Bone marrow (tissue), 2 donors: ENCODE measurements at regions not wholly inside any gene's neighbourhood (a gene's known extent, or its start where the extent isn't known, plus 50 kb on each side); places are given as distances from the start of the nearest gene placed in this dataset.

Experiments used
- DNase-seq, 2 donors: peaks; one replicate each; lab custom pipeline; 2025; lab: John Stamatoyannopoulos, UW

- DNase-seq, result no peak
Observed at GRCh38 chr5:4124221-4124970, 528.8 kb downstream of the IRX1 start.

- no peak for DNase-seq
Observed at GRCh38 chr5:4128994-4129393, 533.4 kb downstream of the IRX1 start.

- DNase-seq, result no peak
Observed at GRCh38 chr5:4129523-4129922, 533.9 kb downstream of the IRX1 start.

- DNase-seq, result no peak
Observed at GRCh38 chr5:4130819-4131218, 535.2 kb downstream of the IRX1 start.

GRCh38 chr5:4137781-4138180 lies 542.1 kb downstream of the IRX1 start:
- no peak for DNase-seq

- no peak for DNase-seq
Observed at GRCh38 chr5:4142842-4143241, 547.2 kb downstream of the IRX1 start.

- DNase-seq, result no peak
Observed at GRCh38 chr5:4144411-4145007, 548.9 kb downstream of the IRX1 start.

- no peak for DNase-seq
Observed at GRCh38 chr5:4145511-4145910, 549.9 kb downstream of the IRX1 start.

GRCh38 chr5:4148009-4148408 lies 552.4 kb downstream of the IRX1 start:
- DNase-seq, result no peak

GRCh38 chr5:4150067-4150466 lies 554.4 kb downstream of the IRX1 start:
- no peak for DNase-seq

GRCh38 chr5:4156153-4156552 lies 560.5 kb downstream of the IRX1 start:
- no peak for DNase-seq

- DNase-seq, result no peak
Observed at GRCh38 chr5:4156889-4157288, 561.3 kb downstream of the IRX1 start.

GRCh38 chr5:4158750-4159447 lies 563.3 kb downstream of the IRX1 start:
- no peak for DNase-seq

- no peak for DNase-seq
Observed at GRCh38 chr5:4159681-4160080, 564.0 kb downstream of the IRX1 start.

GRCh38 chr5:4164167-4164566 lies 568.5 kb downstream of the IRX1 start:
- no peak for DNase-seq

GRCh38 chr5:4180703-4181102 lies 585.1 kb downstream of the IRX1 start:
- DNase-seq, result no peak

- no peak for DNase-seq
Observed at GRCh38 chr5:4182144-4182543, 586.5 kb downstream of the IRX1 start.

- DNase-seq, result no peak
Observed at GRCh38 chr5:4185127-4185526, 589.5 kb downstream of the IRX1 start.

- no peak for DNase-seq
Observed at GRCh38 chr5:4188704-4189103, 593.1 kb downstream of the IRX1 start.

- no peak for DNase-seq
Observed at GRCh38 chr5:4189317-4189716, 593.7 kb downstream of the IRX1 start.

- DNase-seq, result no peak
Observed at GRCh38 chr5:4191041-4191440, 595.4 kb downstream of the IRX1 start.

- no peak for DNase-seq
Observed at GRCh38 chr5:4191703-4192102, 596.1 kb downstream of the IRX1 start.

- no peak for DNase-seq
Observed at GRCh38 chr5:4192111-4192510, 596.5 kb downstream of the IRX1 start.
